ENCODE measurements at regions not wholly inside any gene's neighbourhood (a gene's known extent, or its start where the extent isn't known, plus 50 kb on each side); places are given as distances from the start of the nearest gene placed in this dataset.

- Histone ChIP-seq H3K4me1 (peaks cover 0 to 10% (median 2%) of the 10 kb centered on the region in 6 donors), H3K27ac (no peak overlapping the region), H3K4me3 (no peak overlapping the region), H3K27me3 (replicated peaks in 1 of 7) (no peaks in the 10 kb centered on the region), H3K9me3 (no peaks in the 10 kb centered on the region), H3K36me3 (no peaks in the 10 kb centered on the region)
- TF ChIP-seq CTCF (IDR thresholded peaks at IDR 0.05 in 8 of 11, conservative IDR thresholded peaks at IDR 0.05 in 3 of 11): no peak
- no peak for TF ChIP-seq POLR2A (IDR thresholded peaks at IDR 0.05)
- TF ChIP-seq POLR2AphosphoS5 (IDR thresholded peaks at IDR 0.05): no peak
- intact Hi-C loops (cut with DNase I; ENCODE audit: low total_unique reads): no loop called here
- 73 to 91% (median 83%) methylated on average over 3 of the region's 3 CpGs for WGBS, 5 donors
- no peak for DNase-seq
Measured at GRCh38 chr2:75315436-75315835, 116.1 kb upstream of the TACR1 start.

DNA sequence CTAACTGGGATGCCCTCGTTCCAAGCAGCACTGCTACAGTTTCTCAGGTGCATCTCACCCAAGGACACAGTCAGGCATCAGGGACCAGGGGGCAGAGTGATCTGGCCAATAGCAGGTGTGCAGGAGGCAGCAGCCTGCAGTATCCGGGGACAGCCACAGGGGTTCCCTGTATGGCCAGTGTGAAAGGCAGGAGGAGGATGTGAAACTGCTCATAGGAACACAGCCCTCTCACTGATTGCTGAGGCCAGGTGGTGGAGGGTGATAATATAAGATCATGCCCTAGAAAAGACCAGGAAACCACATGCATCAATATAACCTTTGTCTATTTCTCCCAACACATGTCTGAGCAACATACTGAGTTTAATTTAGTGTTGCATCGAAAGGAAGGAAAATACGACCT lies 112.7 kb upstream of the TACR1 start:
- H3K4me1 ChIP-seq: peaks cover 0 to 10% (median 2%) of the 10 kb centered on the region in 6 donors
- H3K36me3 ChIP-seq: no peaks in the 10 kb centered on the region
- H3K9me3 ChIP-seq: no peaks in the 10 kb centered on the region
- WGBS, 5 donors: 39 to 55% (median 43%) methylated on average over 4 of the region's 4 CpGs
- no peak overlapping the region for H3K4me3 ChIP-seq
- intact Hi-C loops (cut with DNase I; ENCODE audit: low total_unique reads): no loop called here
- peak in 1 of 3 donors; percentile 47 for TF ChIP-seq POLR2AphosphoS5 (IDR thresholded peaks at IDR 0.05)
- peak; percentile 11 to 63 (median 49) for TF ChIP-seq CTCF (IDR thresholded peaks at IDR 0.05 in 8 of 11, conservative IDR thresholded peaks at IDR 0.05 in 3 of 11)
- TF ChIP-seq POLR2A (IDR thresholded peaks at IDR 0.05): no peak
- H3K27me3 ChIP-seq (replicated peaks in 1 of 7): no peaks in the 10 kb centered on the region
- H3K27ac ChIP-seq: no peak overlapping the region
- DNase-seq: peak; percentile 82

DNA sequence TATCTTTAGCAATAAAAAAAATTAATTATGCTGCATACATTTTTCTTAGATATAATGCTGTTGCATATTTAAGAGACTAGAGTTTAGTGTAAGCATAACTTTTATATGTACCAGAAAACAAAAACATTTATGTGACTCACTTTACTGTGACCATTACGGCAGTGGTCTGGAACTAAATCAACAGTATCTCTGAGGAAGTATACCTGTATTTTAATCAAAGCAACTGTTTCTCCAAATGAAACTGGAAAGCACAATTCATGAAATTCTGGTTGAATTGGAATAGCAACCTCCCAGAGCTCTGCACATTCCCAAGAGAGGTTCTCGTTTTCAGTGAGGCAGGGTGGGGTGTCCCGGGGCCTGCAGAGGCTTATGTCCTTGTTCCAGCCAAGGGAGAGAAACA lies 112.2 kb upstream of the TACR1 start:
- H3K9me3 ChIP-seq: no peaks in the 10 kb centered on the region
- no peaks in the 10 kb centered on the region for H3K27me3 ChIP-seq (replicated peaks in 1 of 7)
- H3K4me3 ChIP-seq: no peak overlapping the region
- peaks cover 0 to 10% (median 2%) of the 10 kb centered on the region in 6 donors for H3K4me1 ChIP-seq
- intact Hi-C loops (cut with DNase I; ENCODE audit: low total_unique reads): no loop called here
- no peak overlapping the region for H3K27ac ChIP-seq
- TF ChIP-seq POLR2A (IDR thresholded peaks at IDR 0.05) (no peak), POLR2AphosphoS5 (IDR thresholded peaks at IDR 0.05) (no peak), CTCF (IDR thresholded peaks at IDR 0.05 in 8 of 11, conservative IDR thresholded peaks at IDR 0.05 in 3 of 11) (no peak)
- no peak for DNase-seq
- H3K36me3 ChIP-seq: no peaks in the 10 kb centered on the region
- WGBS, 5 donors: 75 to 86% (median 79%) methylated on average over 3 of the region's 3 CpGs

DNA sequence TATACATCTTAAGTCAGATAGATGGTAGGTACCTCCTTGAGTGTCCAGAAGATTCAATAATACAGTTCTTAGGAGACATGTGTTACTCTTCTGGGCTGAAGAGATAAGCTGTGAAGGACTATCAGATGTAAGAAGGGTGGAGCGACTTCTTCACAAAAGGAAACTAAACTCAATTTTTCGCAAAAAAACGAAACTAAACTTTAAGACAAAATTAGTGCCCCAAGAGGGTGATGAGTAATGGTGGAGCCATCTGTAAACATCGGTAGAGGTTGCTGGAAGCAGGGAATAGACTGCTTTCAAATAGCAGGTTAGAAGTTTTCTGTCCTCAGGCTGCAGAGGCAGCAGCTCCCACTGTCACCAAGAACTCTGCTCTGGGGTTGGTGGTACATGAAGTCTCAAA lies 111.6 kb upstream of the TACR1 start:
- H3K36me3 ChIP-seq: no peaks in the 10 kb centered on the region
- DNase-seq: no peak

More for the DNA sequence above, 111.6 kb upstream of the TACR1 start:
- H3K4me1 ChIP-seq: peaks cover 0 to 10% (median 2%) of the 10 kb centered on the region in 6 donors
- no peak overlapping the region for H3K4me3 ChIP-seq
- no peaks in the 10 kb centered on the region for H3K9me3 ChIP-seq
- intact Hi-C loops (cut with DNase I; ENCODE audit: low total_unique reads): no loop called here
- 83 to 90% (median 87%) methylated on average over 4 of the region's 4 CpGs for WGBS, 5 donors
- TF ChIP-seq POLR2A (IDR thresholded peaks at IDR 0.05): no peak
- no peak for TF ChIP-seq CTCF (IDR thresholded peaks at IDR 0.05 in 8 of 11, conservative IDR thresholded peaks at IDR 0.05 in 3 of 11)
- TF ChIP-seq POLR2AphosphoS5 (IDR thresholded peaks at IDR 0.05): no peak
- no peaks in the 10 kb centered on the region for H3K27me3 ChIP-seq (replicated peaks in 1 of 7)
- H3K27ac ChIP-seq: no peak overlapping the region

Data from spleen (tissue), 11 donors.